GM23338 (cell line): ENCODE measurements at regions not wholly inside any gene's neighbourhood (a gene's known extent, or its start where the extent isn't known, plus 50 kb on each side); places are given as distances from the start of the nearest gene placed in this dataset.

Source experiments
- ATAC-seq: fragments of 200-7000 bp; cut with Tn5 transposase; 3 replicates; pipeline ENCODE4 v1.9.1; 2020
- DNase-seq: peaks from one replicate; pipeline ENCODE4 v3.0.0-alpha.2; 2015; ENCODE audit warnings: low spot score
- H2AFZ ChIP-seq: fragments of 200-600 bp; sonication (generic); 2 replicates; pipeline ENCODE4 v1.8.0; 2016; ENCODE audit warnings: antibody characterized with exemption, mild to moderate bottlenecking, moderate library complexity
- H3F3A ChIP-seq: fragments of 200-600 bp; sonication (generic); replicated peaks from 2 replicates; pipeline ENCODE4 v1.8.0; 2017; ENCODE audit warnings: antibody characterized with exemption, mixed run types, low read depth
- H3K27ac ChIP-seq: fragments of 200-600 bp; sonication (generic); 2 replicates; pipeline ENCODE4 v1.6.1; 2016; ENCODE audit warnings: low read depth
- H3K27me3 ChIP-seq: fragments of 200-600 bp; sonication (generic); 2 replicates; pipeline ENCODE4 v1.8.0; 2016; ENCODE audit warnings: mild to moderate bottlenecking, mixed run types, moderate library complexity; ENCODE audit not compliant: insufficient read depth
- H3K36me3 ChIP-seq: fragments of 200-600 bp; sonication (generic); 2 replicates; pipeline ENCODE4 v1.8.0; 2016; ENCODE audit warnings: mild to moderate bottlenecking; ENCODE audit not compliant: insufficient read depth
- H3K4me1 ChIP-seq: fragments of 200-600 bp; sonication (generic); 2 replicates; pipeline ENCODE4 v1.8.0; 2016; ENCODE audit warnings: mild to moderate bottlenecking, moderate library complexity; ENCODE audit not compliant: insufficient read depth
- H3K4me2 ChIP-seq: fragments of 200-600 bp; sonication (generic); 2 replicates; pipeline ENCODE4 v1.7.1; 2017; ENCODE audit warnings: mixed run types
- H3K4me3 ChIP-seq: fragments of 200-600 bp; sonication (generic); 2 replicates; pipeline ENCODE4 v1.6.1; 2016; ENCODE audit warnings: mixed run types
- H3K79me2 ChIP-seq: fragments of 200-600 bp; sonication (generic); replicated peaks from 2 replicates; pipeline ENCODE4 v1.8.0; 2017; ENCODE audit warnings: mild to moderate bottlenecking; ENCODE audit not compliant: insufficient read depth
- H3K9me2 ChIP-seq: fragments of 200-600 bp; sonication (generic); 2 replicates; pipeline ENCODE4 v1.8.0; 2017; ENCODE audit not compliant: insufficient read depth
- H4K20me1 ChIP-seq: fragments of 200-600 bp; sonication (generic); replicated peaks from 2 replicates; pipeline ENCODE4 v1.8.0; 2017; ENCODE audit warnings: mild to moderate bottlenecking; ENCODE audit not compliant: insufficient read depth
- H3K27ac Mint-ChIP-seq: 2 replicates; pipeline ENCODE4 v1.8.0; 2020; ENCODE audit warnings: inconsistent platforms, mild to moderate bottlenecking, moderate library complexity, mixed read lengths
- H3K27me3 Mint-ChIP-seq: 3 replicates; pipeline ENCODE4 v1.8.0; 2022; ENCODE audit warnings: low read depth, mild to moderate bottlenecking, moderate library complexity, mixed read lengths, inconsistent platforms; ENCODE audit not compliant: insufficient read depth, poor library complexity
- H3K36me3 Mint-ChIP-seq: 3 replicates; pipeline ENCODE4 v1.8.0; 2021; ENCODE audit warnings: low read depth, mild to moderate bottlenecking, inconsistent platforms, moderate library complexity, mixed read lengths
- H3K4me1 Mint-ChIP-seq: 3 replicates; pipeline ENCODE4 v1.8.0; 2020; ENCODE audit warnings: mild to moderate bottlenecking, inconsistent platforms, mixed read lengths
- H3K4me3 Mint-ChIP-seq: 3 replicates; pipeline ENCODE4 v1.8.0; 2021; ENCODE audit warnings: moderate library complexity, mild to moderate bottlenecking, inconsistent platforms, mixed read lengths
- H3K9me3 Mint-ChIP-seq: 3 replicates; pipeline ENCODE4 v1.8.0; 2020; ENCODE audit warnings: moderate library complexity, mild to moderate bottlenecking, inconsistent platforms, mixed read lengths
- ETS1 ChIP-seq: IDR thresholded peaks from 2 replicates; pipeline ENCODE4 v1.6.1; 2016; ENCODE audit warnings: antibody characterized with exemption
- EZH2phosphoT487 ChIP-seq: fragments of 200-600 bp; sonication (generic); IDR thresholded peaks from one replicate; pipeline ENCODE4 v1.8.1; 2018; ENCODE audit warnings: antibody characterized with exemption; ENCODE audit not compliant: unreplicated experiment
- NANOG ChIP-seq: IDR thresholded peaks from 2 replicates; pipeline ENCODE4 v1.6.1; 2016; ENCODE audit warnings: antibody characterized with exemption, borderline replicate concordance
- STAT1 ChIP-seq: IDR thresholded peaks from one replicate; pipeline ENCODE4 v1.6.1; 2016; ENCODE audit warnings: antibody characterized with exemption; ENCODE audit not compliant: unreplicated experiment
- ZNF114 ChIP-seq: fragments of 250-450 bp; sonication (Bioruptor Pico); IDR thresholded peaks from 2 replicates; pipeline ENCODE4 v1.5.0; 2020; ENCODE audit warnings: mild to moderate bottlenecking, moderate library complexity
- ZNF331 ChIP-seq: fragments of 250-450 bp; sonication (Bioruptor Pico); IDR thresholded peaks from 2 replicates; pipeline ENCODE4 v1.5.0; 2020; ENCODE audit warnings: low read depth, mild to moderate bottlenecking, moderate library complexity
- TF ChIP-seq, protein P1 (sequence below): fragments of 250-450 bp; sonication (Bioruptor Pico); IDR thresholded peaks from 2 replicates; pipeline ENCODE4 v1.5.0; 2020; ENCODE audit warnings: mild to moderate bottlenecking, moderate library complexity
- TF ChIP-seq, protein P2 (sequence below): IDR thresholded peaks from one replicate; pipeline ENCODE4 v1.6.1; 2018; ENCODE audit warnings: antibody characterized with exemption; ENCODE audit not compliant: unreplicated experiment

DNA sequence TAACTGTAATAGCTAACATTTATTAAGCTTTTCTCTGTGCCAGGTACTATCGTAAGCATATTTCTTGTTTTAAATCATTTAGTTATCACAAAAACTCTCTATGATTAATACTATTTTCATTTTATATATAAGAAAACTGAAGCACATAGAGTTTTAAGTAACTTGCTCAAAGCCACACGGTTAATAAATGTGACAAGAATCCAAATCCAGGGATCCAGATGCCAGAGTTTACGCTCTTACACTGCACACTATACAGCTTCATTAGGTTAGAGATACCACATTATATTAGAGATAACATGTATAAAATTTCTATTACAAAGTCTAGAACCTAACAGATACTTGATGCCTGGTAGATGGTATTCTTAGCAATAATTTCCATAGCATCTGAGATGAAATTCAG is 265.2 kb downstream of the SHOX2 start (continued):
- TF ChIP-seq, protein P1, sequence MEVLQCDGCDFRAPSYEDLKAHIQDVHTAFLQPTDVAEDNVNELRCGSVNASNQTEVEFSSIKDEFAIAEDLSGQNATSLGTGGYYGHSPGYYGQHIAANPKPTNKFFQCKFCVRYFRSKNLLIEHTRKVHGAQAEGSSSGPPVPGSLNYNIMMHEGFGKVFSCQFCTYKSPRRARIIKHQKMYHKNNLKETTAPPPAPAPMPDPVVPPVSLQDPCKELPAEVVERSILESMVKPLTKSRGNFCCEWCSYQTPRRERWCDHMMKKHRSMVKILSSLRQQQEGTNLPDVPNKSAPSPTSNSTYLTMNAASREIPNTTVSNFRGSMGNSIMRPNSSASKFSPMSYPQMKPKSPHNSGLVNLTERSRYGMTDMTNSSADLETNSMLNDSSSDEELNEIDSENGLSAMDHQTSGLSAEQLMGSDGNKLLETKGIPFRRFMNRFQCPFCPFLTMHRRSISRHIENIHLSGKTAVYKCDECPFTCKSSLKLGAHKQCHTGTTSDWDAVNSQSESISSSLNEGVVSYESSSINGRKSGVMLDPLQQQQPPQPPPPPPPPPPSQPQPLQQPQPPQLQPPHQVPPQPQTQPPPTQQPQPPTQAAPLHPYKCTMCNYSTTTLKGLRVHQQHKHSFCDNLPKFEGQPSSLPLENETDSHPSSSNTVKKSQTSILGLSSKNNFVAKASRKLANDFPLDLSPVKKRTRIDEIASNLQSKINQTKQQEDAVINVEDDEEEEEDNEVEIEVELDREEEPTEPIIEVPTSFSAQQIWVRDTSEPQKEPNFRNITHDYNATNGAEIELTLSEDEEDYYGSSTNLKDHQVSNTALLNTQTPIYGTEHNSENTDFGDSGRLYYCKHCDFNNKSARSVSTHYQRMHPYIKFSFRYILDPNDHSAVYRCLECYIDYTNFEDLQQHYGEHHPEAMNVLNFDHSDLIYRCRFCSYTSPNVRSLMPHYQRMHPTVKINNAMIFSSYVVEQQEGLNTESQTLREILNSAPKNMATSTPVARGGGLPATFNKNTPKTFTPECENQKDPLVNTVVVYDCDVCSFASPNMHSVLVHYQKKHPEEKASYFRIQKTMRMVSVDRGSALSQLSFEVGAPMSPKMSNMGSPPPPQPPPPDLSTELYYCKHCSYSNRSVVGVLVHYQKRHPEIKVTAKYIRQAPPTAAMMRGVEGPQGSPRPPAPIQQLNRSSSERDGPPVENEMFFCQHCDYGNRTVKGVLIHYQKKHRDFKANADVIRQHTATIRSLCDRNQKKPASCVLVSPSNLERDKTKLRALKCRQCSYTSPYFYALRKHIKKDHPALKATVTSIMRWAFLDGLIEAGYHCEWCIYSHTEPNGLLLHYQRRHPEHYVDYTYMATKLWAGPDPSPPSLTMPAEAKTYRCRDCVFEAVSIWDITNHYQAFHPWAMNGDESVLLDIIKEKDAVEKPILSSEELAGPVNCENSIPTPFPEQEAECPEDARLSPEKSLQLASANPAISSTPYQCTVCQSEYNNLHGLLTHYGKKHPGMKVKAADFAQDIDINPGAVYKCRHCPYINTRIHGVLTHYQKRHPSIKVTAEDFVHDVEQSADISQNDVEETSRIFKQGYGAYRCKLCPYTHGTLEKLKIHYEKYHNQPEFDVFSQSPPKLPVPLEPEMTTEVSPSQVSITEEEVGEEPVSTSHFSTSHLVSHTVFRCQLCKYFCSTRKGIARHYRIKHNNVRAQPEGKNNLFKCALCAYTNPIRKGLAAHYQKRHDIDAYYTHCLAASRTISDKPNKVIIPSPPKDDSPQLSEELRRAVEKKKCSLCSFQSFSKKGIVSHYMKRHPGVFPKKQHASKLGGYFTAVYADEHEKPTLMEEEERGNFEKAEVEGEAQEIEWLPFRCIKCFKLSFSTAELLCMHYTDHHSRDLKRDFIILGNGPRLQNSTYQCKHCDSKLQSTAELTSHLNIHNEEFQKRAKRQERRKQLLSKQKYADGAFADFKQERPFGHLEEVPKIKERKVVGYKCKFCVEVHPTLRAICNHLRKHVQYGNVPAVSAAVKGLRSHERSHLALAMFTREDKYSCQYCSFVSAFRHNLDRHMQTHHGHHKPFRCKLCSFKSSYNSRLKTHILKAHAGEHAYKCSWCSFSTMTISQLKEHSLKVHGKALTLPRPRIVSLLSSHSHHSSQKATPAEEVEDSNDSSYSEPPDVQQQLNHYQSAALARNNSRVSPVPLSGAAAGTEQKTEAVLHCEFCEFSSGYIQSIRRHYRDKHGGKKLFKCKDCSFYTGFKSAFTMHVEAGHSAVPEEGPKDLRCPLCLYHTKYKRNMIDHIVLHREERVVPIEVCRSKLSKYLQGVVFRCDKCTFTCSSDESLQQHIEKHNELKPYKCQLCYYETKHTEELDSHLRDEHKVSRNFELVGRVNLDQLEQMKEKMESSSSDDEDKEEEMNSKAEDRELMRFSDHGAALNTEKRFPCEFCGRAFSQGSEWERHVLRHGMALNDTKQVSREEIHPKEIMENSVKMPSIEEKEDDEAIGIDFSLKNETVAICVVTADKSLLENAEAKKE: no peak
- TF ChIP-seq EZH2phosphoT487: no peak
- no peak for TF ChIP-seq STAT1
- TF ChIP-seq, protein P2, sequence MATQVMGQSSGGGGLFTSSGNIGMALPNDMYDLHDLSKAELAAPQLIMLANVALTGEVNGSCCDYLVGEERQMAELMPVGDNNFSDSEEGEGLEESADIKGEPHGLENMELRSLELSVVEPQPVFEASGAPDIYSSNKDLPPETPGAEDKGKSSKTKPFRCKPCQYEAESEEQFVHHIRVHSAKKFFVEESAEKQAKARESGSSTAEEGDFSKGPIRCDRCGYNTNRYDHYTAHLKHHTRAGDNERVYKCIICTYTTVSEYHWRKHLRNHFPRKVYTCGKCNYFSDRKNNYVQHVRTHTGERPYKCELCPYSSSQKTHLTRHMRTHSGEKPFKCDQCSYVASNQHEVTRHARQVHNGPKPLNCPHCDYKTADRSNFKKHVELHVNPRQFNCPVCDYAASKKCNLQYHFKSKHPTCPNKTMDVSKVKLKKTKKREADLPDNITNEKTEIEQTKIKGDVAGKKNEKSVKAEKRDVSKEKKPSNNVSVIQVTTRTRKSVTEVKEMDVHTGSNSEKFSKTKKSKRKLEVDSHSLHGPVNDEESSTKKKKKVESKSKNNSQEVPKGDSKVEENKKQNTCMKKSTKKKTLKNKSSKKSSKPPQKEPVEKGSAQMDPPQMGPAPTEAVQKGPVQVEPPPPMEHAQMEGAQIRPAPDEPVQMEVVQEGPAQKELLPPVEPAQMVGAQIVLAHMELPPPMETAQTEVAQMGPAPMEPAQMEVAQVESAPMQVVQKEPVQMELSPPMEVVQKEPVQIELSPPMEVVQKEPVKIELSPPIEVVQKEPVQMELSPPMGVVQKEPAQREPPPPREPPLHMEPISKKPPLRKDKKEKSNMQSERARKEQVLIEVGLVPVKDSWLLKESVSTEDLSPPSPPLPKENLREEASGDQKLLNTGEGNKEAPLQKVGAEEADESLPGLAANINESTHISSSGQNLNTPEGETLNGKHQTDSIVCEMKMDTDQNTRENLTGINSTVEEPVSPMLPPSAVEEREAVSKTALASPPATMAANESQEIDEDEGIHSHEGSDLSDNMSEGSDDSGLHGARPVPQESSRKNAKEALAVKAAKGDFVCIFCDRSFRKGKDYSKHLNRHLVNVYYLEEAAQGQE: no peak
- no peak for TF ChIP-seq ETS1

DNA sequence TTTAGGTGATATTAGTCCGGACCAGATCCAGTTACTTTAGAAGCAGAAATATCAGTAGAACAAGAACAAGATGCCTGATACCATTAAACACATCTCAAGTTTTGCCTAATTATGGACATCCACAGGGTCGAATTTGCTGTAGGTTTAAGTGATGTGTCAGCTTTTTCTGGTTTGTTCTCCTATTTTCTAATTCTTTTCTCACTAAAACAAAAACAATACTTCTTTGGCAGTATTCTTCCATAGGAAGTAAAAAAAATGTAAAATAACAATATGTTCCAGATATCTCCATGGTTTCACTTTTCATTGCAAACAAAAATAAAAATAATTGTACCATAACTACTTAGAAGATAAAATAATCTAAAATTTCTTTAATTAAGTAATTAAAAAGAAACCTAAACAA is 265.7 kb downstream of the SHOX2 start:
- Histone ChIP-seq H3K27ac (no peak overlapping the region), H3K4me1 (no peaks in the 10 kb centered on the region), H3K79me2 (no peaks in the 10 kb centered on the region), H4K20me1 (no peaks in the 10 kb centered on the region), H3K36me3 (no peaks in the 10 kb centered on the region), H3F3A (no peaks in the 10 kb centered on the region), H3K4me2 (no peak overlapping the region), H3K9me2 (no peaks in the 10 kb centered on the region), H3K4me3 (no peak overlapping the region), H2AFZ (no peak overlapping the region), H3K27me3 (no peaks in the 10 kb centered on the region)
- no peak for DNase-seq
- Mint-ChIP-seq H3K4me1 (no peaks in the 10 kb centered on the region), H3K27ac (no peak overlapping the region), H3K9me3 (no peaks in the 10 kb centered on the region), H3K27me3 (no peaks in the 10 kb centered on the region), H3K4me3 (no peak overlapping the region), H3K36me3 (no peaks in the 10 kb centered on the region)
- ATAC-seq: no peak
- no peak for TF ChIP-seq ZNF331
- no peak for TF ChIP-seq ZNF114 (CRISPR knock-in tag)
- TF ChIP-seq EZH2phosphoT487: no peak
- TF ChIP-seq ETS1: no peak
- TF ChIP-seq NANOG: no peak
